ENCODE measurements at regions not wholly inside any gene's neighbourhood (a gene's known extent, or its start where the extent isn't known, plus 50 kb on each side); places are given as distances from the start of the nearest gene placed in this dataset.
"Not testable (repeated sequence)": the region's sequence is repeated elsewhere in the genome, so short reads cannot be mapped to it uniquely, and the experiment has no call there.

GRCh38 chr6:145567684-145568252, 167.6 kb downstream of the EPM2A start:
- no peaks in the 10 kb centered on the region for H3K27me3 ChIP-seq
- H3K9me3 ChIP-seq: no peaks in the 10 kb centered on the region
- TF ChIP-seq CTCF (IDR thresholded peaks at IDR 0.05): no peak
- no peak overlapping the region for H3K27ac ChIP-seq
- H3K4me3 ChIP-seq: no peak overlapping the region
- H3K36me3 ChIP-seq: no peaks in the 10 kb centered on the region
- H3K4me1 ChIP-seq: no peaks in the 10 kb centered on the region
- no peak for DNase-seq
- H3K9ac ChIP-seq (ENCODE audit: low read depth in 2 of 2, low read length in 2 of 2): no peak overlapping the region
- intact Hi-C loops (cut with DNase I): no loop called here

- no peaks in the 10 kb centered on the region for H3K9me3 ChIP-seq
- TF ChIP-seq CTCF (IDR thresholded peaks at IDR 0.05): no peak
- no peak overlapping the region for H3K27ac ChIP-seq
- intact Hi-C loops (cut with DNase I): no loop called here
- H3K9ac ChIP-seq (ENCODE audit: low read depth in 2 of 2, low read length in 2 of 2): no peak overlapping the region
- H3K36me3 ChIP-seq: no peaks in the 10 kb centered on the region
- H3K27me3 ChIP-seq: no peaks in the 10 kb centered on the region
- no peak for DNase-seq
- no peaks in the 10 kb centered on the region for H3K4me1 ChIP-seq
- no peak overlapping the region for H3K4me3 ChIP-seq
Measured at GRCh38 chr6:145569140-145569539, 166.2 kb downstream of the EPM2A start.

- intact Hi-C loops (cut with DNase I); DNase-seq; H3K9me3 ChIP-seq: not testable (repeated sequence)
Measured at GRCh38 chr6:145570336-145570735, 165.0 kb downstream of the EPM2A start.

GRCh38 chr6:145574269-145574668, 161.1 kb downstream of the EPM2A start:
- H3K4me3 ChIP-seq; H3K36me3 ChIP-seq; H3K27me3 ChIP-seq; H3K9me3 ChIP-seq; H3K9ac ChIP-seq (ENCODE audit: low read depth in 2 of 2, low read length in 2 of 2); DNase-seq; H3K27ac ChIP-seq; H3K4me1 ChIP-seq; intact Hi-C loops (cut with DNase I): not testable (repeated sequence)

More at GRCh38 chr6:145570336-145570735, 165.0 kb downstream of the EPM2A start:
- not testable (repeated sequence) for H3K4me1 ChIP-seq; H3K36me3 ChIP-seq; H3K9ac ChIP-seq (ENCODE audit: low read depth in 2 of 2, low read length in 2 of 2); H3K4me3 ChIP-seq; H3K27ac ChIP-seq; H3K27me3 ChIP-seq
